IMR-90 (cell line): ENCODE measurements at regions not wholly inside any gene's neighbourhood (a gene's known extent, or its start where the extent isn't known, plus 50 kb on each side); places are given as distances from the start of the nearest gene placed in this dataset.

Experiments used
- ATAC-seq: fragments of 200-7000 bp; cut with Tn5 transposase; 2 replicates; pipeline ENCODE4 v1.9.1; 2020; ENCODE audit warnings: low read depth, mild to moderate bottlenecking, moderate library complexity
- BruUV-seq: library from RNA; stranded (reverse); fragments of 400-500 nt; replicated peaks from 2 replicates; lab custom pipeline; 2021; lab: Mats Ljungman, UMichigan
- CTCF ChIA-PET: fragments of 300-600 bp; formaldehyde crosslinking; extraction: SDS; loops from one replicate; lab custom pipeline; 2021; ENCODE audit warnings: antibody characterized with exemption; lab: Yijun Ruan, JAX
- POLR2A ChIA-PET: fragments of 300-600 bp; sonication (Branson Sonifier 250); formaldehyde crosslinking; loops from one replicate; lab custom pipeline; 2022; ENCODE audit warnings: antibody characterized with exemption; ENCODE audit not compliant: unreplicated experiment; lab: Charles Lee
- DNase-seq: peaks from one replicate; pipeline ENCODE4 v3.0.0; 2013
- H2AFZ ChIP-seq: replicated peaks from 2 replicates; pipeline ENCODE3; 2013; ENCODE audit warnings: low read length, mild to moderate bottlenecking; ENCODE audit not compliant: poor library complexity
- H2AK5ac ChIP-seq: 2 replicates; pipeline ENCODE4 v1.6.1; 2013; ENCODE audit warnings: low read depth, low read length, inconsistent platforms
- H2AK9ac ChIP-seq: replicated peaks from 2 replicates; pipeline ENCODE3; 2013; ENCODE audit warnings: mild to moderate bottlenecking, low read depth, low read length, moderate library complexity; ENCODE audit not compliant: poor library complexity
- H2BK120ac ChIP-seq: 2 replicates; pipeline ENCODE4 v1.6.1; 2013; ENCODE audit warnings: low read depth, low read length, inconsistent platforms
- H2BK15ac ChIP-seq: 3 replicates; pipeline ENCODE4 v1.6.1; 2013; ENCODE audit warnings: low read depth, low read length, inconsistent platforms
- H2BK20ac ChIP-seq: 2 replicates; pipeline ENCODE4 v1.6.1; 2013; ENCODE audit warnings: low read depth, mild to moderate bottlenecking, inconsistent platforms, low read length, moderate library complexity
- H2BK5ac ChIP-seq: 2 replicates; pipeline ENCODE4 v1.6.1; 2013; ENCODE audit warnings: mild to moderate bottlenecking, low read depth, low read length, inconsistent platforms; ENCODE audit not compliant: poor library complexity, severe bottlenecking
- H3K14ac ChIP-seq: replicated peaks from 2 replicates; pipeline ENCODE4 v1.6.1; 2013; ENCODE audit warnings: low read depth, low read length, inconsistent platforms
- H3K18ac ChIP-seq: 2 replicates; pipeline ENCODE4 v1.6.1; 2013; ENCODE audit warnings: low read depth, low read length, control low read depth
- H3K23ac ChIP-seq: 2 replicates; pipeline ENCODE4 v1.6.1; 2013; ENCODE audit warnings: low read depth, low read length, inconsistent platforms
- H3K27ac ChIP-seq: 2 replicates; pipeline ENCODE4 v1.5.1; 2013; ENCODE audit warnings: mild to moderate bottlenecking, control low read depth, low read length; ENCODE audit not compliant: insufficient read depth
- H3K27me3 ChIP-seq: 2 replicates; pipeline ENCODE4 v1.6.1; 2013; ENCODE audit warnings: low read length; ENCODE audit not compliant: control insufficient read depth, insufficient read depth
- H3K36me3 ChIP-seq: 2 replicates; pipeline ENCODE4 v1.6.1; 2013; ENCODE audit warnings: low read length, mixed read lengths; ENCODE audit not compliant: control insufficient read depth, insufficient read depth
- H3K4ac ChIP-seq: 2 replicates; pipeline ENCODE4 v1.6.1; 2013; ENCODE audit warnings: low read depth, low read length, inconsistent platforms
- H3K4me1 ChIP-seq: 2 replicates; pipeline ENCODE4 v1.6.1; 2013; ENCODE audit warnings: low read length, mixed read lengths; ENCODE audit not compliant: control insufficient read depth, insufficient read depth
- H3K4me2 ChIP-seq: 2 replicates; pipeline ENCODE4 v1.6.1; 2013; ENCODE audit warnings: low read depth, mild to moderate bottlenecking, control low read depth, low read length, moderate library complexity
- H3K4me3 ChIP-seq: 2 replicates; pipeline ENCODE4 v1.5.1; 2013; ENCODE audit warnings: low read depth, mild to moderate bottlenecking, control low read depth, low read length, moderate library complexity; ENCODE audit not compliant: insufficient read depth
- H3K56ac ChIP-seq: 2 replicates; pipeline ENCODE4 v1.6.1; 2013; ENCODE audit warnings: low read length, inconsistent platforms; ENCODE audit not compliant: insufficient read depth; ENCODE audit errors: extremely low read depth
- H3K79me1 ChIP-seq, 2 experiments: 2 replicates each; pipeline ENCODE4 v1.6.1; 2013; ENCODE audit warnings: low read length in 2 of 2, inconsistent platforms in 1 of 2, low read depth in 1 of 2
- H3K9ac ChIP-seq: 2 replicates; pipeline ENCODE4 v1.6.1; 2013; ENCODE audit warnings: low read depth, low read length, control low read depth
- H3K9me1 ChIP-seq: 2 replicates; pipeline ENCODE4 v1.6.1; 2013; ENCODE audit warnings: low read length, inconsistent platforms; ENCODE audit not compliant: insufficient read depth
- H3K9me3 ChIP-seq: 2 replicates; pipeline ENCODE4 v1.6.1; 2013; ENCODE audit warnings: low read length; ENCODE audit not compliant: control insufficient read depth, insufficient read depth
- H4K20me1 ChIP-seq: 2 replicates; pipeline ENCODE4 v1.6.1; 2013; ENCODE audit warnings: low read length, inconsistent platforms; ENCODE audit not compliant: insufficient read depth
- H4K5ac ChIP-seq: 2 replicates; pipeline ENCODE4 v1.6.1; 2013; ENCODE audit warnings: mild to moderate bottlenecking, low read depth, low read length, control low read depth
- H4K8ac ChIP-seq, 2 experiments: 2 replicates each; pipeline ENCODE4 v1.6.1; 2013; ENCODE audit warnings: low read depth in 2 of 2, low read length in 2 of 2, control low read depth in 1 of 2, inconsistent platforms in 1 of 2
- H4K91ac ChIP-seq: 2 replicates; pipeline ENCODE4 v1.6.1; 2013; ENCODE audit warnings: low read depth, low read length, inconsistent platforms; ENCODE audit not compliant: insufficient read depth
- BHLHE40 ChIP-seq: fragments of 150-350 bp; IDR thresholded peaks from 2 replicates; pipeline ENCODE4 v1.6.1; 2016; ENCODE audit warnings: mild to moderate bottlenecking, low read depth, low read length
- CEBPB ChIP-seq: IDR thresholded peaks from 2 replicates; pipeline ENCODE4 v1.6.1; 2012; ENCODE audit warnings: low read depth, low read length, improper control_type of control experiment
- CHD1 ChIP-seq: IDR thresholded peaks from 2 replicates; pipeline ENCODE4 v1.6.1; 2012; ENCODE audit warnings: low read depth, low read length, improper control_type of control experiment
- FOS ChIP-seq: fragments of 150-350 bp; IDR thresholded peaks from 2 replicates; pipeline ENCODE4 v1.6.1; 2016; ENCODE audit warnings: low read depth, low read length
- MAFK ChIP-seq: IDR thresholded peaks from 2 replicates; pipeline ENCODE4 v1.6.1; 2012; ENCODE audit warnings: low read depth, low read length, improper control_type of control experiment
- MAZ ChIP-seq: IDR thresholded peaks from 2 replicates; pipeline ENCODE4 v1.6.1; 2012; ENCODE audit warnings: low read depth, mild to moderate bottlenecking, low read length, improper control_type of control experiment, moderate library complexity, borderline replicate concordance
- MXI1 ChIP-seq: IDR thresholded peaks from 2 replicates; pipeline ENCODE4 v1.6.1; 2012; ENCODE audit warnings: low read depth, mild to moderate bottlenecking, low read length, moderate library complexity, borderline replicate concordance
- NFE2L2 ChIP-seq: fragments of 150-350 bp; IDR thresholded peaks from 2 replicates; pipeline ENCODE4 v1.6.1; 2016; ENCODE audit warnings: low read depth, mild to moderate bottlenecking, low read length
- POLR2A ChIP-seq: IDR thresholded peaks from 2 replicates; pipeline ENCODE4 v1.6.1; 2012; ENCODE audit warnings: mild to moderate bottlenecking, low read depth, low read length
- RAD21 ChIP-seq: IDR thresholded peaks from 2 replicates; pipeline ENCODE4 v1.6.1; 2012; ENCODE audit warnings: low read length, improper control_type of control experiment
- RFX5 ChIP-seq: IDR thresholded peaks from 2 replicates; pipeline ENCODE4 v1.8.0; 2012; ENCODE audit warnings: low read depth, mild to moderate bottlenecking, low read length, moderate library complexity
- WGBS, 2 experiments: methylation state at CpG; one replicate each; pipeline versions ENCODE4 v1.1.5 to v1.1.7; 2013; ENCODE audit warnings: missing lambda C conversion rate in 2 of 2; ENCODE audit not compliant: insufficient read length in 1 of 2; ENCODE audit errors: extremely low coverage in 2 of 2; 5-methylcytosine and 5-hydroxymethylcytosine counted together
- dilution Hi-C: fragments of 300-500 bp; cut with HindIII; formaldehyde crosslinking; loops from one replicate; pipeline ENCODE4 v1.14.3; 2018; ENCODE audit warnings: low sequenced_read_pairs; ENCODE audit not compliant: unreplicated experiment
- in situ Hi-C: fragments of 300-500 bp; cut with MboI; formaldehyde crosslinking; loops from 3 replicates; pipeline ENCODE4 v1.14.3; 2019; ENCODE audit warnings: low sequenced_read_pairs, inconsistent platforms, mixed read lengths
- intact Hi-C: fragments of 100-400 bp; cut with micrococcal nuclease; formaldehyde crosslinking; loops from 2 replicates; pipeline ENCODE4 v1.10.0; 2022
- TF ChIP-seq, protein P1 (sequence below): fragments of 150-350 bp; IDR thresholded peaks from 2 replicates; pipeline ENCODE4 v1.6.1; 2017; ENCODE audit warnings: mild to moderate bottlenecking, antibody characterized with exemption, low read length, low read depth
- TF ChIP-seq, protein P2 (sequence below): fragments of 150-350 bp; IDR thresholded peaks from 2 replicates; pipeline ENCODE4 v1.6.1; 2016; ENCODE audit warnings: low read depth, mild to moderate bottlenecking, low read length, moderate library complexity, borderline replicate concordance
- TF ChIP-seq, protein P3 (sequence below): conservative IDR thresholded peaks from 2 replicates; pipeline ENCODE4 v1.5.1; 2012; ENCODE audit warnings: mild to moderate bottlenecking, low read depth, low read length, improper control_type of control experiment

DNA sequence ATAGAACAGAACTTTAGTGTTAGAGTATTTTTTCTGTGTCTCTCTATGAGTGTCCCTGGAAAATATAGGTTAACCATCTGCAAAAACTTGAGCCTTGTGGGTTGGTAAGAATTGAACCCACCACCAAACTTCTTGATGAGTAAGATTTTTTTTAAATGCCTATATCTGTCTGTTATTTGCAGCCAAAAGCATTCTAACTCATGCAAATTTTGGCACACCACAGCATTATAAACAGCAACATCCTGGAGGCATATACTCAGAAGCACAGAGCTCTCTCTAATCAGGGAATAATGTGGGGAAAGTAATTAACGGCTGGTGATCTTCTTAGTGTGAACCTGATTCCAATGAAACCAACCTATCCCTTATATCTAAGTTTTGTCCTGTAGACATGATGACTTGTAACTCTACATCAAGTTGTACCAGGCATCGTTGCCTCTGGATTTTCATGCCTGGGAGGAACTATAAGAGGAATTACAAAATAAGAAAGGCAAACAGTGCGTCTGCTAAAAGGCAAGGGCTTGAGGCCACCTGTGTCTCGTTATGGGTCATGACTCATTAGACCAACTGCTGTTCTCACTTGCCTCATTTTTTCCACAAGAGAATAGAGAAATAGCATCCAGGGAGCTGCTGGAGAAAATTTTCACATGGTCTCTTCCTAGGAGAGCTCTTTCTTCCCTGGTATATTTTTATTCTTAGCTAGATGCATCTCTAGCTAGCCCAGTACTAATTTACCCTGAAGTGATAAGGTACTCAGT is 202.4 kb downstream of the CHIC2 start:
- Histone ChIP-seq H2BK5ac (peak overlapping the region; percentile 82), H4K20me1 (no peaks in the 10 kb centered on the region), H2AFZ (no peak overlapping the region), H3K36me3 (no peaks in the 10 kb centered on the region), H3K9me1 (peaks cover 2% of the 10 kb centered on the region; the same call in 1 of the 2 replicates), H4K8ac (peak overlapping the region in 1 of 2 experiments; percentile 7; a peak in 1 of 4 replicates), H3K4me1 (peaks cover 15% of the 10 kb centered on the region), H3K9ac (no peak overlapping the region), H2AK5ac (no peak overlapping the region), H3K56ac (no peak overlapping the region), H3K4ac (peak overlapping the region; percentile 3; the same call in 1 of the 2 replicates), H2AK9ac (no peak overlapping the region), H3K79me1 (no peaks in the 10 kb centered on the region), H2BK15ac (no peak overlapping the region), H2BK20ac (peak overlapping the region; percentile 79), H3K27me3 (no peaks in the 10 kb centered on the region), H2BK120ac (peak overlapping the region; percentile 87; the same call in 1 of the 2 replicates), H3K4me2 (peak overlapping the region; percentile 44; the same call in 1 of the 2 replicates), H3K4me3 (no peak overlapping the region), H4K5ac (no peak overlapping the region), H3K27ac (peak overlapping the region; percentile 89; the same call in 1 of the 2 replicates), H3K18ac (peak overlapping the region; percentile 45; the same call in 1 of the 2 replicates), H3K14ac (0 out of 2 replicates have a peak overlapping the region, but pooled peaks have one; percentile 84), H3K23ac (peak overlapping the region; percentile 9; the same call in 1 of the 2 replicates), H3K9me3 (no peaks in the 10 kb centered on the region), H4K91ac (no peak overlapping the region)
- CTCF ChIA-PET = interaction anchor here (1.1 kb wide), 2 partner anchors 9 to 38 kb away, joined by 3 read pairs; no protein-coding TSS in a partner anchor
- peak; percentile 70 for ATAC-seq
- dilution Hi-C loops (no loop called here), intact Hi-C loops (loop anchor here (5.0 kb wide), 2 partner anchors 155 to 370 kb away; no protein-coding TSS in a partner anchor), in situ Hi-C loops (no loop called here)
- peak; percentile 96 for DNase-seq
- no TSS peak for BruUV-seq
- no CpG with 5 or more reads among the region's 4 CpGs for WGBS, 2 experiments
- POLR2A ChIA-PET = interaction anchor here (0.6 kb wide), 1 partner anchor 1482 kb away, joined by 3 read pairs; no protein-coding TSS in a partner anchor
- TF ChIP-seq MAFK (no peak), CHD1 (no peak), POLR2A (no peak), MAZ (no peak), MXI1 (no peak), RAD21 (peak; percentile 25; the same call in 1 of the 2 replicates), BHLHE40 (no peak), NFE2L2 (no peak), CEBPB (peak; percentile 46; the same call in 1 of the 2 replicates), FOS (peak; percentile 86), RFX5 (no peak)
- TF ChIP-seq, protein P1, sequence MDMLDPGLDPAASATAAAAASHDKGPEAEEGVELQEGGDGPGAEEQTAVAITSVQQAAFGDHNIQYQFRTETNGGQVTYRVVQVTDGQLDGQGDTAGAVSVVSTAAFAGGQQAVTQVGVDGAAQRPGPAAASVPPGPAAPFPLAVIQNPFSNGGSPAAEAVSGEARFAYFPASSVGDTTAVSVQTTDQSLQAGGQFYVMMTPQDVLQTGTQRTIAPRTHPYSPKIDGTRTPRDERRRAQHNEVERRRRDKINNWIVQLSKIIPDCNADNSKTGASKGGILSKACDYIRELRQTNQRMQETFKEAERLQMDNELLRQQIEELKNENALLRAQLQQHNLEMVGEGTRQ = no peak
- TF ChIP-seq, protein P2, sequence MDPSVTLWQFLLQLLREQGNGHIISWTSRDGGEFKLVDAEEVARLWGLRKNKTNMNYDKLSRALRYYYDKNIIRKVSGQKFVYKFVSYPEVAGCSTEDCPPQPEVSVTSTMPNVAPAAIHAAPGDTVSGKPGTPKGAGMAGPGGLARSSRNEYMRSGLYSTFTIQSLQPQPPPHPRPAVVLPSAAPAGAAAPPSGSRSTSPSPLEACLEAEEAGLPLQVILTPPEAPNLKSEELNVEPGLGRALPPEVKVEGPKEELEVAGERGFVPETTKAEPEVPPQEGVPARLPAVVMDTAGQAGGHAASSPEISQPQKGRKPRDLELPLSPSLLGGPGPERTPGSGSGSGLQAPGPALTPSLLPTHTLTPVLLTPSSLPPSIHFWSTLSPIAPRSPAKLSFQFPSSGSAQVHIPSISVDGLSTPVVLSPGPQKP = no peak
- TF ChIP-seq, protein P3, sequence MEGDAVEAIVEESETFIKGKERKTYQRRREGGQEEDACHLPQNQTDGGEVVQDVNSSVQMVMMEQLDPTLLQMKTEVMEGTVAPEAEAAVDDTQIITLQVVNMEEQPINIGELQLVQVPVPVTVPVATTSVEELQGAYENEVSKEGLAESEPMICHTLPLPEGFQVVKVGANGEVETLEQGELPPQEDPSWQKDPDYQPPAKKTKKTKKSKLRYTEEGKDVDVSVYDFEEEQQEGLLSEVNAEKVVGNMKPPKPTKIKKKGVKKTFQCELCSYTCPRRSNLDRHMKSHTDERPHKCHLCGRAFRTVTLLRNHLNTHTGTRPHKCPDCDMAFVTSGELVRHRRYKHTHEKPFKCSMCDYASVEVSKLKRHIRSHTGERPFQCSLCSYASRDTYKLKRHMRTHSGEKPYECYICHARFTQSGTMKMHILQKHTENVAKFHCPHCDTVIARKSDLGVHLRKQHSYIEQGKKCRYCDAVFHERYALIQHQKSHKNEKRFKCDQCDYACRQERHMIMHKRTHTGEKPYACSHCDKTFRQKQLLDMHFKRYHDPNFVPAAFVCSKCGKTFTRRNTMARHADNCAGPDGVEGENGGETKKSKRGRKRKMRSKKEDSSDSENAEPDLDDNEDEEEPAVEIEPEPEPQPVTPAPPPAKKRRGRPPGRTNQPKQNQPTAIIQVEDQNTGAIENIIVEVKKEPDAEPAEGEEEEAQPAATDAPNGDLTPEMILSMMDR = no peak
